CD4-positive, alpha-beta T cell treated with Interleukin-15 for 1 hour (primary cell): ENCODE measurements at regions not wholly inside any gene's neighbourhood (a gene's known extent, or its start where the extent isn't known, plus 50 kb on each side); places are given as distances from the start of the nearest gene placed in this dataset.

Experiments used
- DNase-seq: peaks from one replicate; pipeline ENCODE4 v3.0.0-alpha.2; 2020

DNA sequence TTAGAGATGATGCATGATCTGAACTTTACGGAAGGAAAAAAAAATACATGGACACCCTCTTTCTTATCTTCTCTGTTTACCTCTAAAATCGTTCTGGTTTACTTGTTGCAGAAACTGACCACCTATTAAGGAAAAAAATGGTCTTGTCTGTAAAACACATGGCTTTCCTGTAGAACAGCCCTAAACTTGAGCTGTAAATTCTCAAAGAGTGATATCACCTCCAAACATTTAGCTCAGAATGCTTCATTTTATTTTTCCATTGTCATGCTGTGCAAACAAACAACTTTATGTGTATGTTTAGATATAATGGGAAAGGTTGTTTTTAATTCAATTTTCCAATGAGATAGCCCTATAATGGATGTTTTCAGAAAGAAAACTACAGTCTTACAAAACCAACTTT is 237.4 kb upstream of the NR2F2 start:
- DNase-seq, result no peak

DNA sequence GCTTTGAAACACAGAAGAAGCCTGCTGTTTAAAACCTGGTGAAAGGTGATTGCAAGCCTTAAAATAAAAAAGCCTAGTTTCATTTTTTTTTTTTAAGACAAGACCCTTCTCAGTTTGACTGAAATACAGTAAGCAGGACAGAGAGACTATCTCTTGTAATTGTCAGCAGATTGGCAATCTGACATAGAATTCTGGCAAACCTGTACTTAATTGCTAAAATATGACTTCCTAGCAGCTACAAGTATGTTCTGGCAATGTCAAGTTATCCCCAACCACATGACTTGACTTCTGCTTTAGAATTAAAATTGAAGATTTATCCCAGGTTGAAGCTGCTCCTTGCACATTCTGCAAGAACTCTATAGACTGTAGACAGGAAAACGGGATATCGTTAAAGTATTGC is 232.8 kb upstream of the NR2F2 start:
- no peak for DNase-seq

DNA sequence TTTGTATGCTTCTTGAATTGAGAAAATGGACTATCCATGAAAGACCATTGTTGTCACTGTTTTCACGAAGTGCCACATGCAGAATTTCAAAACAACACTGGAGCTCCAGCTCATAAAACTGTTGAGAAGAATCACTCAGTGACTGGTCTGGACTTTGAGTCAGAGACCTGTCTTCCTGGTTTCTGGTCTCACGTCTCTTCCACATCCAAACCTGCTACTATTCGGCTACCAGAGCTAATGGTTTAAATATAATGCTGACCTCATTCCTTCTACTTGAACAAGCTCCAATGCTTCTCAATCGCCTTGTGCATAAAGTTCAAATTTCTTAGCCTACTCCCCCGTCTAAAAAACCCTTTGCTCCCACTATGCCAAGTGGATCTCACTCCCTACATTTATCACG is 227.9 kb upstream of the NR2F2 start:
- no peak for DNase-seq

DNA sequence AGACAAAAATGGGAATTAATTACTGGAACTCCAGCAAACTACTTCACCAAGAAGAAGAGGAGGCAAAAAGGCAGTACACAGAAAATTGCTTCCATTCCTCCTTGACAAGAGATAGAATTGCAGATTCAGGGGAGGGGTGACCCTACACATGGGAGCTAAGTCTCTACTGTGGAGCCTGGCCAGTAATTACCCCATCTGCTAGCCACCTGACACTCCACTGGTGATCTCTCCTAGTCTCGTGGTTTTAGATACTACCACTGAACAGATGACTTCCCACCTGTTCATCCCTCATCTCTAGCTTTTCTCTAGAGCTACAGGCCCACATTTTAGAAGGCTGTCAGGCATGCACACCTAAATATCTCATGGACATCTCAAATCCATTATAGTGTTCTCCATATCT is 224.3 kb upstream of the NR2F2 start:
- DNase-seq, result no peak

DNA sequence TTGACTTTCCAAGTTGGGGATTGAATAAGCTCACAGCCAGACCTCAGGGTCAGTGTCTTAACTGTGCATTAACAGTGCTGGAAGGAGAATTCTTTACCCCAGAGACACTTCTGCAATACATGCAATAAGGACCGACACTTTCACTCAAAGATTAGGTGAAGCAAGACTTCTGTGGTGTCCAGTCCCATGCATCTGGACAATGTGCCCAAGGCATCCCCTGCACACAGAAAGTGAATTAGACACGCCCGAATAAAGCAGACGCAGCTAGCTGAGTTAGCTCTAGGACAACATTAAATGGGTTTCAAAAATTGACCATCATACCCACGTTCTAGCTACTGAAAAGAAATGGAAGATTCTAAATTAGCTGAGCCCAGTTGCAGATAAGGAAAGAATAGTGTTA is 223.9 kb upstream of the NR2F2 start:
- no peak for DNase-seq

DNA sequence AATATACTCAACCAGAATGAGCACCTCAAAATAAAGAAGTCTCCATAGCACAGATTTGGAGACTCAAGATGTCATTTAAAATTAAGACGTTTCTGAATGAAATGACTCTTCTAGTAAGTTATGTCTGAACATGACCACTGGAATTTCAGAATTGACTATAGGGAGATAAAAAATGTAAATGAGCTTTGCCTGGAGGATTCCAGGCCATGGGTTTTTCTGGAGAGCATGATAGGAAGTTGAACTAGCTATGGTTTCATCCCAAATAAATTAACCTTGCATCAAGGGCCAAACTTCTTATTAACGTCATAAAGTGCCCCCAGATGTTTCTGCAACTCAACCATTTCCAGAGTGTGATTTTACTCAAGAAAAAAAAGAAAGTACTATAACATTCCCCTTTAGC is 222.6 kb upstream of the NR2F2 start:
- DNase-seq, result no peak

DNA sequence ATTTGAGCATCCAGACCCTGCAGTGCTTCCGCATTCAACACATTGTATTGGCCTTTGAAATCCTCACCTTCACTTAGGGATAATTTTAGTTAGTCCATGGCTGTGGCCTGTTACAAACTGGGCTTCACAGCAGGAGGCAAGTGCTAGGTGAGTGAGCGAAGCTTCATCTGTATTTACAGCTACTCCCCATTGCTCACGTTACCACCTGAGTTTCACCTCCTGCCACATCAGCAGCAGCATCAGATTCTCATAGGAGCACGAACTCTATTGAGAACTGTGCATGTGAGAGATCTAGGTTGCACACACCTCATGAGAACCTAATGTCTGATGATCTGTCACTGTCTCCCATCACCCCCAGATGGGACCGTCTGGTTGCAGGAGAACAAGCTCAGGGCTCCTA is 222.1 kb upstream of the NR2F2 start:
- DNase-seq, result no peak

DNA sequence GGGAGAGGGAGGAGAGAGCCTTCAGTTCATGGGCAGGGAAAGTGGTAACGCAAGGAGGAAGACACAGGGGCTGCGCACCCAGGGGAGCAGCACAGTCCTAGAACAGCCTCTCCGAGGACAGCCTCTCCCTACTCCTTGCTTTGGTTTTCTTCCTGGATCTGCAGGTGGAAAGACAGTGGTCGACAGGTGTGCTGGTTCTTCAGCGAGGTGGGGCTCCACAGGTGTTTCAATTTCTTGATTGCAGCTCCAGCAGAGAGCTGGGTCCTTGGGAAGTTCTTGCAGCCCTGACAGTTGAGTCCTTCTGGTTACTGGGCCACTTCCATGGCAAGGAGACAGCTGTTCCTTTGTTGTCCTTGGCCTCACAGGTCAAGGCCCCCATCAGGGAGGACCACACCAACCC is 220.7 kb upstream of the NR2F2 start:
- no peak for DNase-seq

DNA sequence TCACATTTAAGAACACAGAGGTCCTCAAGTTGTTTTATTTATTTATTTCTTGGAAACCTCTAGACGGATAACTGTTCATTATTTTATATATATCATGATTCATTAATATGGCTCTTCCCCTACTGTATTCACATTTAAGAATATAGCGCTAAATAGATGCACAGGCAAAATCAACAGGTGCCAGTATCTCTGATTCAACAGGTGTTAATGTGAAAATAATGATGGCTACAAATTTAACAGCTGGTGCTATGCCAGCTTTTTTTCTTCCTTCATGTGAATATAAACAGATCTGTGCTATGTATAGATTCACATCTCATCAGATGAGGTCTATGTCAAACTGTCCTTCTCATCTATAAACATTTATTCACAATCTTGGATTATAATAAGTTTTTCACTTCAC is 218.5 kb upstream of the NR2F2 start:
- DNase-seq, result no peak

DNA sequence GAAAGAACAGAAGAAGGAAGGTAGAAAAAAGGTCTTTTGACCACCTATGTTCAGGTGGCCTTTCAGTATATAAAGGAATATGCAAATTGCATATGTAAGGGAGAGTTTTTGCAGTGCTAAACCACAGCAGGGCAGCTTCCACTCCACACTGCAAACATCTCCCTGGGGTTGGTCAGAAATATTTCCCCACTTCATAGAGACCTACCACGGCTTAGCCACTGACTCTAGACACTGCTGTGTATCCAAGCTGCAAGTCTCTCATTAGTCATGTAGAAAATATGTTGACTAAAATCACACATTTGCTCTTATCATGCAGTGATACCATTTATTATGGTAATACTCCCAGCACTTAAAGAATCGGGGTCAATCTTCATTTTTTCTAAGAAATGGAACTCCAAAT is 214.9 kb upstream of the NR2F2 start:
- no peak for DNase-seq

DNA sequence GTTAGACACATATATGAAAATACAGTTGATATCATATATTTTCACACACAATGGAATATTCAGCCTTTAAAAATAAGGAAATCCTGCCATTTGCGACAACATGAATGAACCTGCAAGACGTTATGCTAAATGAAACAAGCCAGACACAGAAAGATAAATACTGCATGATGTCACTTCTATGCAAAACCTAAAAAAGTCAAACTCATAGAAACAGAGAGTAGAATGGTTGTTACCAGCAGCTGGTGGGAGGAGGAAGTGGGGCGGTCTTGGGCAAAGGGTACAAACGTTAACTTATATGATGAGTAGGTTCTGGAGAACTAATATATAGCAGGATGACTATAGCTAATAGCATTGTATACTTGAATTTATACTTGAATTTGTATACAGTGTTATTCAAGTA is 213.2 kb upstream of the NR2F2 start:
- no peak for DNase-seq

DNA sequence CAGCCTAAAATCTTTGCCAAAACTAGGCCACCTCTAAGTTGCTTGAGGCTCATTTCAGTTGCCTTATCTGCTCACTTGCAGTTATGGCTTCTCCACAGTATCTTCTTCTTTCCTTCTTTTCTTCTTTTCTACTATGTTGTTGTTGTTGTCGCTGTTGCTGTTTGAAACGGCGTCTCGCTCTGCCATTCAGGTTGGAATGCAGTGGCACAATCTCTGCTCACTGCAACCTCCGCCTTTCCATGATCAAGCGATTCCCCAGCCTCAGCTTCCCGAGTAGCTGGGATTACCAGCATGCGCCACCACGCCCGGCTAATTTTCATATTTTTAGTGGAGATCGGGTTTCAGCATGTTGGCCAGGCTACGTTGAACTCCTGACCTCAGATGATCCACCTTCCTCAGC is 210.8 kb upstream of the NR2F2 start:
- no peak for DNase-seq

DNA sequence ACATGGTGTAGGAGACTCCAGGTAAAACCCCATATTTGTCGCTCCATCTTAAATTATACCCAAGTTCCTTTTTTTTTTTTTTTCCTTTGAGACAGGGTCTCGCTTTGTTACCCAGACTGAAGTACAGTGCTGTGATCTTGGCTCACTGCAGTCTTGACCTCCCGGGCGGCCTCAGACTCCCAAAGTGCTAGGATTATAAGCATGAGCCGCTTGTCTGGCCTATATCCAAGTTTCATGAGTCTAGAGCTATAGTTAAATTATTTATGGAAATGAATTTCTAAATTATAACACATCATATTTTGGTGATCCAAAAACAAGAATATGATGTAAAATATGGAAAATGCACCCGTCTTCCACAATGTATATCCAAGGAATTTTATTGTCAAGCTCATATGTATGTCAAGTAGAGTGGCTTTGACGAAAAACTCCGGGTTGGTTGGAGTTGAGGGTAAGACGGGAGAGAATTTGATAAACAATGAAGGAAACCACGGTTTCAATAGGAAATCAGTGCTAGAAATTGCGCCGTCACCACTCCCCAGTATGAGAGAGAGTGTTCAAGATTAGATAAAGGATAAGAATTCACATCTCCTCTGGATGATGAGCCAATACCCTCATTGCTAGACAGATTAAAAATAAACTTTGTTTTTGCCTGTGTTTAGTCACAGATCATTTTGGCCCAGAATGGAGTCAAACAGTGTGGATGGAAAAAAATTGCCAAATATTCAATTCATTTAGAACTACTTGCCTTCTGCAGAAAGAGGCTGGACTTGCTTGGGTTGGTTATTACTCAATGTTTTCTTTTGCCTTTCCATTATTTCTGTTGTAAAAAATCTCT is 209.2 kb upstream of the NR2F2 start:
- DNase-seq, result no peak

DNA sequence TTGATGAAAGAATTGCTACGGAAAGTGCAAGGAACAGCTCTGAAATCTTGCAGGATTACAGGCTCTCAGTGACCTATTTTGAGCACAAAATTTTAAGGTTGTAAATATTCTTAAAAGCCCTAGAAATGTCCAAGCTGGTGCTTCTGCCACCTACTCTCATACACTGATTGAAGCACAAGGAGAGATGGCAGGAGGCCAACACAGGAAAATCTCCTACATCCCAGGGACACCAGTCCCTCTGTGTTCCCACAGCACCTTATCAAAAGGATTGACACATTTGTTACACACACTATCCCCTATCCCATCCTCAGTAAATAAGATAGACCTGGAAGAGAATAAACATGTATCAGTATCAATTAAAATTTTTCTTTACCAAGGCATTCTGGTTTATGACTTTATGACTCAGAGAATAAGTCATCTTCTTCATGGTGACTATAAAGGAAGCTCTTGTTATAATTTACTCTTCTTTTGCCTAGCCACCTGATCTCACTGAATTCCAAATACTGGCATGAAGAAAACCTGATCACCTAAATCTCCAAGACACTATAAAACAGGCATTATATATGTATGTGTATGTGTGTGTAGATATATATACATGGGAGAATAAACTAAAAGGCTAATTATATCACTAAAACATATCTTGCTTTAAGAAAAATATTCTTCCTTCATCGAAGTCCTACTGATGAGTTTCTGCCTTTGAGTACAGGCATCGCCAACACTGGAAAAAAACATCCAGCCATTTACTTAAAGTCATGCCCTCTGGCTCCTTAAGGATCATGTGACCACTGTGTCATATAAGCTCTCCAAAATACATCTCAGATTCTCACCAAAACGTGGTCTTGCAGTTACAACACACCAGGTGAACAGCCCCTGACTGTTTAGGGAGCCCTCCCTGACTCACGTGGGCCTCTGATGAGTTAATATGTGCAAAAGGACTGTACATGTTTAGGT is 208.1 kb upstream of the NR2F2 start:
- no peak for DNase-seq

DNA sequence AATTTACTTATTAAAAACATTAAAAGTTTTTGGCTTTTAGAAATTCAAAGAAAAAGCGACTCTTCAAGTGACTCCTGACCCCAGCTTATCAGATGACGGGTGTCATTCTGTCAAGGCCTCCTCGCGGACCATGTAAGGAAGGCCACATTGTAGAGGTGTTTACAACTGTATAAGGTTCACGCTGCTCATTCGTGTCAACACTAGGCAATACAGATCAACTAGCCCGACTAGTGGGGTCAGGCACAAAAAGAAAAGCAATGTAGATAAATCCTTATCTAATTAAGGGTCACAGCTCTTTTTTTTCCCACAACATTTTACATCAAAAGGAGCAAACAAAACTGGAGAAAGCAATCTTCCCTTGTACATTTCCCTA is 207.5 kb upstream of the NR2F2 start:
- DNase-seq, result no peak

DNA sequence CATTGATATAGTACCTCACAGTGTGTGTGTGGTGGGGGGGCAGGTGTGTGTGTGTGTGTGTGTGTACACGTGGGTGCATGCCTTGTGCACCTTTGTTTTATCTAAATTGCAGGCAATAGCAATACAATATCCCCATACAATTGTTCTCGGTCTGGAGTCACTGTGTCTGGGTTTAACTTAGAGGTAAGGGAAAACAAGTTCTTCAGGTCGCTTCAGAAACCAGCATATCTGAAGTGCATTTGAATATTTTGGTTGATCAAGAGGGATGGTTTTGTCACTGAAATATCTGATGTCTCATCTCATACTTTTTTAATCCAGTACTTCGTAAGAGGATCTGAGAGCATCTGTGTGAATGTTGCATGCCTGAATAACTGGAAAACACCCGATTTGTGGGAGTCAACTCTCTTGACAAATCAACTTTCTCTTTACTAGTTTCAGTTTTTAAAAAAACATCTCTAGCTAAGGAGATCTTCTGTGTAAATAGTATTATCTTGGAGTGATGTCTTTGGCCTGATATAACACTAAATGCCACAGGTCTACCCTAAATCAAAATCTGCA is 206.8 kb upstream of the NR2F2 start:
- no peak for DNase-seq

DNA sequence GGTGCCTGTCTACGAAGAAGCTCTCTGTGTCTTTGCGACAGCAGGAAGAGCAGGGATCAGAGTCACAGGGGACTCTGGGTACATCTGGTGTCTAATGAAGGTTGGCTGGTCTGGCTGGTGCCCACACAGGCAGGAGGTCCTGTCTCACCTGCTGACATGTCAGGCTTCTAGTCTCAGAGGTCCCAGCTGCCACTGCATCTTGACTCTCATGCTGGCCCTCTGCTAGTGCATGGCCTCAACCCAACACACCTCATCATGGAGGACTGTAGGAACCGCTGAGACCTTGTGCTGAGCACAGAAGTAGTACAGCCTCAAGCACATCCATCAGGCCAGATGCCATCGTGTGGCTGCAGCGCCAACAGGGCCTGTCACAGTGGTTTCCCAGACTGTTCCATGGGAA is 206.1 kb upstream of the NR2F2 start:
- no peak for DNase-seq

DNA sequence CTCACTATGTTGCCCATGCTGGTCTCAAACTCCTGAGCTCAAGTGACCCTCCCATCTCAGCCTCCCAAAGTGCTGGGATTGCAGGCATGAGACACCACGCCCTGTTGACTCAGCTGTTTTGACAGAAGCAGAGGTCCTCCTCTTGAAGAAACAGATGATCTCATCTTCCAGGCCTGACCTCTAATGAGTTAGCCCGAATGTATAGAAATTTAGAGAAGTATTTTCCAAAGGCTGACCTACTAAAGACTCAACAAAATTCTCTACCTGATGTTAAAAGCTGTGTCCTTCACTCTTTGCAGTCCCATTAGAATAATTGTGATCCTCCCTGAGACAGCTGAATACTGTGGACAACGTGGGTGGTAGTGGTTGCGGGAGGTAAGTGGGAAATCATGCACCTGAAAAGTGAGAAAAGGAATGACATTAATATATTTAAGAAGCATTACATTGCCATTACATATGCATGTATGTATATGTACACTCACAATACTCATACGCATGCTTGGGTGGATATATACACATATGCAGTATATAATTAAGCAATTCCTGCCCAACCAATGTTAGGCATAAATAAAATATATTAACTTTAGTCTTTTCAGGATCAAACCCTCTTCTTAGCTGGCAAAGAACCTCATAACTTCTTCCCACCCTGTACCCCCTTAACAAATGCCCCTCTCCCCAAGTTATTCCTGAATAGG is 204.6 kb upstream of the NR2F2 start:
- no peak for DNase-seq

DNA sequence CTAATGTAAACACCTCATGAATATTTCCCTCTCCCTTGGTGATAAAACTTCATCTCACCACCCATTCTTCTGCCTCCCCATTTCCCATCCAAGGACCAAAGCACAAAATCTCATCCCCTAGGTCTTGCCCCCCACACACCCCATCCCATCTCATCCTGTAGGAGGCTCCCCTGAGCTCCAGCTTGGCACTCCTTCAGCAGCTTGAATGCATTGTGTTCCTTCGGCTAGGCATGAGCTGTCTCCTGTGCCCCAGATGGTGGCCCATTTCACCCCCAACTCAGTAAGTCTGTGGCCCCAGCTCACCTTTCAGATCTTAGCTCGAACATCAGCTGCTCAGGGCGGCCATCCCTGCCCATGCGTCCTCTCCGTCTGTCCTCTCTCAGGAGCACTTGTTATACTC is 203.6 kb upstream of the NR2F2 start:
- DNase-seq, result no peak

DNA sequence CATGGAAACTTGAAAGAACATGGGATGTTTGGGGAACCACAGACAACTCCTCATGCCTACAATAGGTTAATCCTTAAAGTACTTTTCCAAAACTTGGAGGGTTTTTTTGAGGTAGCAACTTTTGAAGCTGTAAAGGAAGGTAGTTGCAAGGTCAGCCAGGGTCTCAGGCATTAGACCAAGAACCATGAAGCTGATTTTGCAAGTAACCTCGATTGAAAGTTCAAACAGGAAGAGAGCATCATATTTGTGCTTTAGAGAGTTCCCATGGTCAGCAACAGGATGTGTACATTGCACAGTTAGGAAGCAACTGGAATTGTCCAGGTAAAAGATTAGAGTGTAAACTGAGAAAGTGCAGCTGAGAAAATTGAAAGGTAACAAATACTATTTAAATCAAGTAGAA is 199.8 kb upstream of the NR2F2 start:
- DNase-seq, result no peak

DNA sequence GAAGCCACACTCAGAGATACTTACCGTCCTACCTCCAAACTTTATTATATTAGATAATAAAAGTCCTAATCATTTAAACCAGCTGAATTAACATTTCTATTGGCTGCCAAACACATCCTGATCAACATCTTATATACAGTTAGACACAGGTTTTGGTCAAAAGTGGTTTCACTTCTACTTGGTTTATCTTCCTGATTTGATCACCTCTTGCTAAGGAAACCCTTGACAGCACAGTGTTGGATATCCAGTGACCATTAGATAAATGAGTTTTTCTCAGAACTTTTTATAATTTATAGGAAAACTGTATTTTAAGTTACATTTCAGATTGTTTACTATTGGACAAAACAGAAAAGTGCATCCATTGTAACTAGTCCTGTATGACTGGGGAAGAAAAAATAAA is 198.4 kb upstream of the NR2F2 start:
- no peak for DNase-seq

DNA sequence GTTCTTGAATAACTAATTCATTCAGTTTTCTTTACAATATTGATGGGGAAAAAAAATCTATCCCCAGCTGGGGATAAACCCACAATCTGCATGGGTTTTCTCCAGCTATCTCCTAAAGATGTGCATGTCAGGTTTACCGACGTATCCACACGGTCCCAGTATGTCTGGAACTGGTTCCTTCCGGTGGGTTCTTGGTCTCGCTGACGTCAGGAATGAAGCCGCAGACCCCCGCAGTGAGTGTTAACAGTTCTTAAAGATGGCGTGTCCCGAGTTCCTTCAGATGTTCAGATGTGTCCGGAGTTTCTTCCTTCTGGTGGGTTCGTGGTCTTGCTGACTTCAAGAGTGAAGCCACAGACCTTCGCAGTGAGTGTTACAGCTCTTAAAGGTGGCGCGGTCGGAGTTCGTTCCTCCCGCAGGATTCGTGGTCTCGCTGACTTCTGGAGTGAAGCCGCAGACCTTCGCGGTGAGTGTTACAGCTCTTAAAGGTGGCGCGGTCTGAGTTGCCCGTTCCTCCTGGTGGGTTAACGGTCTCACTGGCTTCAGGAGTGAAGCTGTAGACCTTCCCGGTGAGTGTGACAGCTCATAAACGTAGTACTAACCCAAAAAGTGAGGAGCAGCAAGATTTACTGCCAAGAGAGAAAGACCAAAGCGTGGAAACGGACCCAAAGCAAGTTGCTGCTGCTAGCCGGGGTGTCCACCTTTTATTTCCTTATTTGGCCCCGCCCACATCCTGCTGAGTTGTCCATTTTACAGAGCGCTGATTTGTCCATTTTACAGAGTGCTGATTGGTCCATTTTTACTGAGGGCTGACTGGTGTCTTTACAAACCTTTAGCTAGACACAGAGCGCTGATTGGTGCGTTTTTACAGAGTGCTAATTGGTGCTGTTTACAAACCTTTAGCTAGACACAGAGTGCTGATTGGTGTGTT is 195.1 kb upstream of the NR2F2 start:
- DNase-seq, result no peak
